B cell (primary cell): ENCODE measurements at regions not wholly inside any gene's neighbourhood (a gene's known extent, or its start where the extent isn't known, plus 50 kb on each side); places are given as distances from the start of the nearest gene placed in this dataset.

Source experiments
- ATAC-seq: fragments of 200-7000 bp; cut with Tn5 transposase; one replicate; pipeline ENCODE4 v1.10.0; 2021; ENCODE audit warnings: low read depth, mild to moderate bottlenecking, moderate number of reproducible peaks, moderate library complexity
- CTCF ChIA-PET: fragments of 350-600 bp; sonication (Branson Sonifier 250); formaldehyde crosslinking; loops from one replicate; lab custom pipeline; 2021; ENCODE audit warnings: antibody characterized with exemption, inconsistent platforms; lab: Charles Lee
- POLR2A ChIA-PET: fragments of 350-600 bp; sonication (Branson Sonifier 250); formaldehyde crosslinking; loops from one replicate; lab custom pipeline; 2021; ENCODE audit warnings: antibody characterized with exemption; lab: Charles Lee
- DNase-seq: peaks from one replicate; pipeline ENCODE4 v3.0.0; 2013
- H2AFZ ChIP-seq: 2 replicates; pipeline ENCODE4 v1.6.1; 2012; ENCODE audit warnings: mild to moderate bottlenecking, low read depth, low read length; ENCODE audit not compliant: insufficient read depth, poor library complexity, severe bottlenecking
- H3K27ac ChIP-seq, 2 donors: 1 replicate in 1 of 2; 2 replicates in 1 of 2; pipeline ENCODE4 v1.5.1; 2012 to 2013; ENCODE audit warnings: low read length in 2 of 2, mild to moderate bottlenecking in 2 of 2, moderate library complexity in 1 of 2
- H3K27me3 ChIP-seq, 4 experiments: fragments of 200-600 bp in 1 of 4; sonication (generic) in 1 of 4; replicated peaks in 1 of 4; 1 replicate in 2 of 4; 2 replicates in 2 of 4; pipeline versions ENCODE4 v1.6.1 to v1.7.0; 2013 to 2016; ENCODE audit warnings: low read length in 3 of 4, mild to moderate bottlenecking in 2 of 4, mixed read lengths in 1 of 4, moderate library complexity in 1 of 4; ENCODE audit not compliant: insufficient read depth in 4 of 4, control insufficient read depth in 3 of 4; ENCODE audit errors: control extremely low read depth in 1 of 4
- H3K36me3 ChIP-seq, 2 experiments: replicated peaks in 1 of 2; 1 replicate in 1 of 2; 2 replicates in 1 of 2; pipeline versions ENCODE4 v1.6.1 to v1.7.1; 2013; ENCODE audit warnings: low read length in 1 of 2; ENCODE audit not compliant: insufficient read depth in 2 of 2, control insufficient read depth in 1 of 2; ENCODE audit errors: control extremely low read depth in 1 of 2, extremely low read depth in 1 of 2
- H3K4me1 ChIP-seq, 2 donors: fragments of 200-600 bp in 1 of 2; sonication (generic) in 1 of 2; 1 replicate in 1 of 2; 2 replicates in 1 of 2; pipeline versions ENCODE4 v1.5.1 to v1.6.1; 2013 to 2017; ENCODE audit warnings: low read length in 2 of 2; ENCODE audit not compliant: control insufficient read depth in 2 of 2, insufficient read depth in 2 of 2
- H3K4me2 ChIP-seq: replicated peaks from 2 replicates; pipeline ENCODE3; 2012; ENCODE audit warnings: mild to moderate bottlenecking, low read depth, low read length; ENCODE audit not compliant: poor library complexity, severe bottlenecking
- H3K4me3 ChIP-seq, 5 experiments: fragments of 200-600 bp in 1 of 5; sonication (generic) in 1 of 5; 1 replicate in 3 of 5; 2 replicates in 2 of 5; pipeline versions ENCODE4 v1.5.1 to v1.7.0; 2011 to 2016; ENCODE audit warnings: low read length in 4 of 5, mild to moderate bottlenecking in 4 of 5, low read depth in 2 of 5, control low read depth in 1 of 5, moderate library complexity in 1 of 5; ENCODE audit not compliant: insufficient read depth in 1 of 5; ENCODE audit errors: control extremely low read depth in 1 of 5, extremely low read depth in 1 of 5
- H3K79me2 ChIP-seq: fragments of 200-600 bp; sonication (generic); one replicate; pipeline ENCODE4 v1.6.0; 2016; ENCODE audit warnings: low read length; ENCODE audit not compliant: control insufficient read depth, insufficient read depth
- H3K9ac ChIP-seq: fragments of 200-600 bp; sonication (generic); 2 replicates; pipeline ENCODE4 v1.6.1; 2017; ENCODE audit warnings: mild to moderate bottlenecking, low read length, moderate library complexity
- H3K9me3 ChIP-seq, 3 donors: one replicate each; pipeline versions ENCODE4 v1.6.1 to v1.7.1; 2013; ENCODE audit warnings: low read length in 2 of 3; ENCODE audit not compliant: control insufficient read depth in 2 of 3, insufficient read depth in 1 of 3; ENCODE audit errors: control extremely low read depth in 1 of 3
- H4K20me1 ChIP-seq: 2 replicates; pipeline ENCODE4 v1.6.0; 2012; ENCODE audit warnings: mild to moderate bottlenecking, low read length; ENCODE audit not compliant: insufficient read depth, control insufficient read depth, poor library complexity, severe bottlenecking
- H3K27ac Mint-ChIP-seq: one replicate; pipeline ENCODE4 v1.8.0; 2021; ENCODE audit warnings: mixed read lengths
- H3K27me3 Mint-ChIP-seq: one replicate; pipeline ENCODE4 v1.8.0; 2021; ENCODE audit warnings: mixed read lengths
- H3K4me1 Mint-ChIP-seq: one replicate; pipeline ENCODE4 v1.8.0; 2021; ENCODE audit warnings: mixed read lengths
- H3K4me3 Mint-ChIP-seq: one replicate; pipeline ENCODE4 v1.8.0; 2021; ENCODE audit warnings: mixed read lengths
- H3K9me3 Mint-ChIP-seq: one replicate; pipeline ENCODE4 v1.8.0; 2022; ENCODE audit warnings: mixed read lengths; ENCODE audit not compliant: insufficient read depth
- EZH2 ChIP-seq: IDR thresholded peaks from 2 replicates; pipeline ENCODE4 v1.6.1; 2012; ENCODE audit warnings: borderline replicate concordance, low read depth, mild to moderate bottlenecking, moderate library complexity, low read length; ENCODE audit not compliant: insufficient read depth, poor library complexity, severe bottlenecking
- WGBS: methylation state at CpG from one replicate; pipeline ENCODE4 v1.1.5; 2013; ENCODE audit warnings: missing lambda C conversion rate; ENCODE audit not compliant: insufficient coverage; 5-methylcytosine and 5-hydroxymethylcytosine counted together
- intact Hi-C: fragments of 100-400 bp; cut with micrococcal nuclease; formaldehyde crosslinking; loops from one replicate; pipeline ENCODE4 v1.10.0; 2022
- TF ChIP-seq, protein P1 (sequence below): fragments of 200-600 bp; IDR thresholded peaks from one replicate; pipeline ENCODE4 v1.8.0; 2022; ENCODE audit warnings: antibody characterized with exemption, mild to moderate bottlenecking

DNA sequence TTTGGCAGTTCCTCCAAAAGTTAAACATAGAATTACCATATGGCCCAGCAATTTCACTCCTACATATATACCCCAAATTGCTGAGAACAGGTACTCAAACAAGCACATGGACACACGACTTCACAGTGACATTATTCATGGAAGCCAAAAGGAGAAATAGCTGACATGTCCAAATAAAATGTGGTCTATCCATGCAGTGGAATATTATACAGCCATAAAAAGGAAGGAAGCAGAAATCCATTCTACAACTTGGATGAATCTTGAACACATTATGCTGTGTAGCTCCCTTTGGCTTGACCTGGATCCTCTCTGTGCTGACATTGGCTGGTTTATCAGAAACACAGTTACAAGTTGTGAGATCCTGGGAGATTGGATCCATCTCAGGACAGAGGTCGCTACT, 370.9 kb upstream of the EEF2KMT start:
- Histone ChIP-seq H3K9me3 (peaks cover 0 to 14% (median 0%) of the 10 kb centered on the region in 3 donors), H3K36me3 (no peaks in the 10 kb centered on the region), H3K27ac (no peak overlapping the region), H3K27me3 (peaks cover 0 to 9% (median 0%) of the 10 kb centered on the region in 4 experiments), H3K4me2 (no peak overlapping the region), H3K9ac (no peak overlapping the region), H3K79me2 (no peaks in the 10 kb centered on the region), H2AFZ (no peak overlapping the region), H4K20me1 (no peaks in the 10 kb centered on the region), H3K4me3 (no peak overlapping the region), H3K4me1 (no peaks in the 10 kb centered on the region)
- no CpG with 5 or more reads among the region's 2 CpGs for WGBS
- H3K9me3 Mint-ChIP-seq = peaks cover 6% of the 10 kb centered on the region
- H3K4me3 Mint-ChIP-seq = no peak overlapping the region
- H3K4me1 Mint-ChIP-seq = no peaks in the 10 kb centered on the region
- intact Hi-C loops = no loop called here
- ATAC-seq (no peak), DNase-seq (no peak)
- no peak for TF ChIP-seq EZH2
- TF ChIP-seq, protein P1, sequence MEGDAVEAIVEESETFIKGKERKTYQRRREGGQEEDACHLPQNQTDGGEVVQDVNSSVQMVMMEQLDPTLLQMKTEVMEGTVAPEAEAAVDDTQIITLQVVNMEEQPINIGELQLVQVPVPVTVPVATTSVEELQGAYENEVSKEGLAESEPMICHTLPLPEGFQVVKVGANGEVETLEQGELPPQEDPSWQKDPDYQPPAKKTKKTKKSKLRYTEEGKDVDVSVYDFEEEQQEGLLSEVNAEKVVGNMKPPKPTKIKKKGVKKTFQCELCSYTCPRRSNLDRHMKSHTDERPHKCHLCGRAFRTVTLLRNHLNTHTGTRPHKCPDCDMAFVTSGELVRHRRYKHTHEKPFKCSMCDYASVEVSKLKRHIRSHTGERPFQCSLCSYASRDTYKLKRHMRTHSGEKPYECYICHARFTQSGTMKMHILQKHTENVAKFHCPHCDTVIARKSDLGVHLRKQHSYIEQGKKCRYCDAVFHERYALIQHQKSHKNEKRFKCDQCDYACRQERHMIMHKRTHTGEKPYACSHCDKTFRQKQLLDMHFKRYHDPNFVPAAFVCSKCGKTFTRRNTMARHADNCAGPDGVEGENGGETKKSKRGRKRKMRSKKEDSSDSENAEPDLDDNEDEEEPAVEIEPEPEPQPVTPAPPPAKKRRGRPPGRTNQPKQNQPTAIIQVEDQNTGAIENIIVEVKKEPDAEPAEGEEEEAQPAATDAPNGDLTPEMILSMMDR = no peak
- H3K27ac Mint-ChIP-seq = no peak overlapping the region
- ChIA-PET POLR2A (no interaction called here), CTCF (no interaction called here)
- H3K27me3 Mint-ChIP-seq = peaks cover 6% of the 10 kb centered on the region

DNA sequence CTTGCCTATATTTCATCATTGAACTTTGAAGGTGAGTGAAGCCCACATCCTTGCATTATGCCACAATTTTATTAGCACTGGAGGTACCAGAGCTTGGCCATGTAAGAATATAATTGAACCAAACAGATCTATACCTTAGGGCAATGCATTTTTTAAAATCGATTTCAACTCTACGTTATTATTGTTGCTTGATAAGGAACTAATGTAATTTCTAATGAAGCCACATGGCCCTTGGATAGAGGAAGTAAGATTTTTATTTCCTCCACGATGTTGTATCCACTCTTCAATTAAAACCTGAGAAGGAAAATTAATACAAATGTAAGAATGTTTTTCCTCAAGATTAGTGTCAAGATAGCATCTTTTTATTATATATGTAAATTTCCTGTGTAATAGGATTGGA, 370.0 kb upstream of the EEF2KMT start:
- Histone ChIP-seq H3K9ac (no peak overlapping the region), H2AFZ (no peak overlapping the region), H3K4me3 (no peak overlapping the region), H3K27me3 (peaks cover 0 to 8% (median 0%) of the 10 kb centered on the region in 4 experiments), H3K4me2 (no peak overlapping the region), H3K27ac (no peak overlapping the region), H3K9me3 (peaks cover 0 to 14% (median 0%) of the 10 kb centered on the region in 3 donors), H3K4me1 (no peaks in the 10 kb centered on the region), H3K79me2 (no peaks in the 10 kb centered on the region), H4K20me1 (no peaks in the 10 kb centered on the region), H3K36me3 (no peaks in the 10 kb centered on the region)
- CTCF ChIA-PET = no interaction called here
- TF ChIP-seq, protein P1 = no peak
- no peak for TF ChIP-seq EZH2
- Mint-ChIP-seq H3K4me1 (no peaks in the 10 kb centered on the region), H3K4me3 (no peak overlapping the region), H3K9me3 (peaks cover 6% of the 10 kb centered on the region), H3K27ac (no peak overlapping the region), H3K27me3 (peaks cover 6% of the 10 kb centered on the region)
- POLR2A ChIA-PET = no interaction called here
- intact Hi-C loops = no loop called here
- DNase-seq (no peak), ATAC-seq (no peak)
- WGBS = no CpG with 5 or more reads among the region's 3 CpGs
